GM18505 (cell line): ENCODE measurements at regions not wholly inside any gene's neighbourhood (a gene's known extent, or its start where the extent isn't known, plus 50 kb on each side); places are given as distances from the start of the nearest gene placed in this dataset.
"Not testable (repeated sequence)": the region's sequence is repeated elsewhere in the genome, so short reads cannot be mapped to it uniquely, and the experiment has no call there.

Experiments used
- ATAC-seq: cut with Tn5 transposase; IDR thresholded peaks from one replicate; pipeline ENCODE4 v1.9.1; 2021; ENCODE audit not compliant: unreplicated experiment
- POLR2A ChIP-seq: IDR thresholded peaks from 4 replicates; pipeline ENCODE4 v1.6.1; 2011; ENCODE audit warnings: borderline replicate concordance; ENCODE audit not compliant: insufficient read depth, insufficient read length; ENCODE audit errors: extremely low read depth

GRCh38 chr20:12946789-12947188, 62.0 kb upstream of the SPTLC3 start:
- TF ChIP-seq POLR2A, result no peak
- no peak for ATAC-seq

- ATAC-seq, result no peak
- no peak for TF ChIP-seq POLR2A
These were observed 61.1 kb upstream of the SPTLC3 start for GRCh38 chr20:12947691-12948090.

DNA sequence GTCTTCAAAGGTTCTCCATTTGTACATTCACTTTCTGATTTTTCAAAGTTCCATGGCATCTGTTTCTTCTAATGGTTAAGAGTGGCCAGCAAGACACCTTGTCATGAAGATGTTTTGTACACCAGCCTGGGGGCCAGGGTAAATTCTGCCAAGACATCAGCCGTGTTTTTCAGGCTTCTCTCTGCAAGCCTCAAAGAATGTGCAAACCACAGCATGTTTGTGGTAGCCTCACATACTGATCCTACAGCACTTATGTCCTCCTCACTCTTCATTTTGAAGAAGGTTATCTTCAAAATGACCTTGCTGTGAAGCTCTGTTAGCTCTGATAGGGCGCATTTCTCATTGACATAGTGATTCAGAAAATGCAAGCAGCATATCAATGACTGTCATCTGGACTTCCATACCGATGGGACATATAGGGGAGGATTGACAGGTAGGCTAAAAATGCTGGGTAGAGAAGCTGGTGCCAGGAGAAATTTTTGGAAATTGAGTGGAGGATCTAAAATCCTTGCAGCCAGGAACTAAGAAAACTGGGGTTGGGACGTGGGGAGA, 59.3 kb upstream of the SPTLC3 start:
- no peak for TF ChIP-seq POLR2A
- no peak for ATAC-seq

DNA sequence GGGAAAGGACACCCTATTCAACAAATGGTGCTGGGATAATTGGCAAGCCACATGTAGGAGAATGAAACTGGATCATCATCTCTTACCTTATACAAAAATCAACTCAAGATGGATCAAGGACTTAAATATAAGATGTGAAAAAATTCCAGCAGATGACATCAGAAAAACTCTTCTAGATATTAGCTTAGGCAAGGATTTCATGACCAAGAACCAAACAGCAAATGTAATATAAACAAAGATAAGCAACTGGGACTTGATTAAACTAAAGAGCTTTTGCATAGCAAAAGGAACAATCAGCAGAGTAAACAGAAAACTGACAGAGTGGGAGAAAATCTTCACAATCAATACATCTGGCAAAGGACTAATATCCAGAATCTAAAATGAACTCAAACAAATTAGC, 54.5 kb upstream of the SPTLC3 start:
- not testable (repeated sequence) for ATAC-seq

- ATAC-seq, result no peak
- no peak for TF ChIP-seq POLR2A
These were observed 53.2 kb upstream of the SPTLC3 start for GRCh38 chr20:12955611-12956010.

GRCh38 chr20:12956303-12956702, 52.5 kb upstream of the SPTLC3 start:
- TF ChIP-seq POLR2A, result no peak
- no peak for ATAC-seq

GRCh38 chr20:12957968-12958367, 50.8 kb upstream of the SPTLC3 start:
- TF ChIP-seq POLR2A, result no peak
- ATAC-seq, result no peak
